Esophagus muscularis mucosa (tissue), 4 donors: ENCODE measurements at regions not wholly inside any gene's neighbourhood (a gene's known extent, or its start where the extent isn't known, plus 50 kb on each side); places are given as distances from the start of the nearest gene placed in this dataset.

Experiments
- DNase-seq: peaks from one replicate; pipeline ENCODE4 v3.0.0-alpha.2; 2017; ENCODE audit errors: extremely low spot score
- H3K27ac ChIP-seq, 4 donors: fragments of 200-600 bp; sonication (generic); replicated peaks in 1 of 4; 1 replicate in 3 of 4; 2 replicates in 1 of 4; pipeline ENCODE4 v1.5.1; 2016 to 2019; ENCODE audit warnings: mild to moderate bottlenecking in 1 of 4
- H3K27me3 ChIP-seq, 4 donors: fragments of 200-600 bp; sonication (generic); one replicate each; pipeline versions ENCODE4 v1.5.1 to v1.6.0; 2016 to 2019
- H3K36me3 ChIP-seq, 4 donors: fragments of 200-600 bp; sonication (generic); one replicate each; pipeline ENCODE4 v1.5.1; 2016 to 2019
- H3K4me1 ChIP-seq, 4 donors: fragments of 200-600 bp; sonication (generic); one replicate each; pipeline ENCODE4 v1.5.1; 2016 to 2019
- H3K4me3 ChIP-seq, 4 donors: fragments of 200-600 bp; sonication (generic); 1 replicate in 2 of 4; 2 replicates in 2 of 4; pipeline ENCODE4 v1.5.1; 2016 to 2019; ENCODE audit warnings: mild to moderate bottlenecking in 4 of 4, moderate library complexity in 1 of 4
- H3K9me3 ChIP-seq, 4 donors: fragments of 200-600 bp; sonication (generic); 1 replicate in 3 of 4; 2 replicates in 1 of 4; pipeline ENCODE4 v1.5.1; 2016 to 2019
- EP300 ChIP-seq: sonication (generic); formaldehyde crosslinking; IDR thresholded peaks from one replicate; pipeline ENCODE4 v1.6.1; 2017; ENCODE audit warnings: antibody characterized with exemption
- POLR2A ChIP-seq: fragments of 450-650 bp; IDR thresholded peaks from one replicate; pipeline ENCODE4 v1.6.1; 2017; ENCODE audit warnings: antibody characterized with exemption, moderate library complexity, mild to moderate bottlenecking, low read depth
- POLR2AphosphoS5 ChIP-seq, 2 donors: sonication (generic); formaldehyde crosslinking; IDR thresholded peaks; one replicate each; pipeline ENCODE4 v1.6.1; 2017; ENCODE audit warnings: antibody characterized with exemption in 2 of 2
- WGBS: methylation state at CpG from one replicate; pipeline ENCODE4 v1.1.5; 2018; 5-methylcytosine and 5-hydroxymethylcytosine counted together
- intact Hi-C: fragments of 100-400 bp; cut with DNase I; formaldehyde crosslinking; loops from one replicate; pipeline ENCODE4 v1.15.1; 2023
- TF ChIP-seq, protein P1 (sequence below), 3 experiments: fragments of 200-600 bp in 2 of 3; fragments of 450-650 bp in 1 of 3; sonication (generic) in 2 of 3; IDR thresholded peaks; one replicate each; pipeline ENCODE4 v1.5.1; 2017 to 2019; ENCODE audit warnings: antibody characterized with exemption in 3 of 3, mild to moderate bottlenecking in 2 of 3, moderate library complexity in 1 of 3

GRCh38 chr10:6716516-6716915 is 136.4 kb upstream of the PRKCQ start:
- TF ChIP-seq POLR2A, result no peak
- TF ChIP-seq EP300, result no peak
- TF ChIP-seq POLR2AphosphoS5 (IDR thresholded peaks at IDR 0.05), result no peak
- TF ChIP-seq, protein P1, sequence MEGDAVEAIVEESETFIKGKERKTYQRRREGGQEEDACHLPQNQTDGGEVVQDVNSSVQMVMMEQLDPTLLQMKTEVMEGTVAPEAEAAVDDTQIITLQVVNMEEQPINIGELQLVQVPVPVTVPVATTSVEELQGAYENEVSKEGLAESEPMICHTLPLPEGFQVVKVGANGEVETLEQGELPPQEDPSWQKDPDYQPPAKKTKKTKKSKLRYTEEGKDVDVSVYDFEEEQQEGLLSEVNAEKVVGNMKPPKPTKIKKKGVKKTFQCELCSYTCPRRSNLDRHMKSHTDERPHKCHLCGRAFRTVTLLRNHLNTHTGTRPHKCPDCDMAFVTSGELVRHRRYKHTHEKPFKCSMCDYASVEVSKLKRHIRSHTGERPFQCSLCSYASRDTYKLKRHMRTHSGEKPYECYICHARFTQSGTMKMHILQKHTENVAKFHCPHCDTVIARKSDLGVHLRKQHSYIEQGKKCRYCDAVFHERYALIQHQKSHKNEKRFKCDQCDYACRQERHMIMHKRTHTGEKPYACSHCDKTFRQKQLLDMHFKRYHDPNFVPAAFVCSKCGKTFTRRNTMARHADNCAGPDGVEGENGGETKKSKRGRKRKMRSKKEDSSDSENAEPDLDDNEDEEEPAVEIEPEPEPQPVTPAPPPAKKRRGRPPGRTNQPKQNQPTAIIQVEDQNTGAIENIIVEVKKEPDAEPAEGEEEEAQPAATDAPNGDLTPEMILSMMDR (IDR thresholded peaks at IDR 0.05), result no peak
- Histone ChIP-seq H3K4me1 (peaks cover 0 to 5% (median 4%) of the 10 kb centered on the region in 4 donors), H3K4me3 (no peak overlapping the region), H3K27ac (no peak overlapping the region), H3K36me3 (no peaks in the 10 kb centered on the region), H3K9me3 (no peaks in the 10 kb centered on the region), H3K27me3 (peaks cover 0 to 34% (median 2%) of the 10 kb centered on the region in 4 donors)
- no peak for DNase-seq
- WGBS, result 47% methylated on average over 1 of the region's 1 CpG
- intact Hi-C loops, result no loop called here

GRCh38 chr10:6713716-6714115 is 133.6 kb upstream of the PRKCQ start:
- H3K4me1 ChIP-seq, result no peaks in the 10 kb centered on the region
- H3K4me3 ChIP-seq, result no peak overlapping the region
- intact Hi-C loops, result no loop called here
- peaks cover 0 to 25% (median 2%) of the 10 kb centered on the region in 4 donors for H3K27me3 ChIP-seq
- WGBS, result 50% methylated on average over 7 of the region's 7 CpGs
- H3K9me3 ChIP-seq, result no peaks in the 10 kb centered on the region
- H3K27ac ChIP-seq, result no peak overlapping the region
- TF ChIP-seq EP300 (no peak), POLR2AphosphoS5 (IDR thresholded peaks at IDR 0.05) (no peak), POLR2A (no peak)
- TF ChIP-seq, protein P1 (IDR thresholded peaks at IDR 0.05), result no peak
- no peaks in the 10 kb centered on the region for H3K36me3 ChIP-seq
- no peak for DNase-seq

- intact Hi-C loops, result no loop called here
- 69% methylated on average over 6 of the region's 6 CpGs for WGBS
Observed at GRCh38 chr10:6713120-6713519, 133.0 kb upstream of the PRKCQ start.

GRCh38 chr10:6711881-6712280 is 131.8 kb upstream of the PRKCQ start:
- Histone ChIP-seq H3K36me3 (no peaks in the 10 kb centered on the region), H3K27me3 (peaks cover 0 to 25% (median under 1%) of the 10 kb centered on the region in 4 donors), H3K27ac (no peak overlapping the region), H3K9me3 (no peaks in the 10 kb centered on the region), H3K4me1 (no peaks in the 10 kb centered on the region), H3K4me3 (no peak overlapping the region)
- 52% methylated on average over 17 of the region's 17 CpGs for WGBS
- intact Hi-C loops, result no loop called here
- TF ChIP-seq EP300 (no peak), POLR2AphosphoS5 (IDR thresholded peaks at IDR 0.05) (no peak), POLR2A (no peak)
- TF ChIP-seq, protein P1 (IDR thresholded peaks at IDR 0.05), result no peak
- no peak for DNase-seq

More at GRCh38 chr10:6713120-6713519, 133.0 kb upstream of the PRKCQ start:
- Histone ChIP-seq H3K27me3 (peaks cover 0 to 25% (median 2%) of the 10 kb centered on the region in 4 donors), H3K4me1 (no peaks in the 10 kb centered on the region), H3K9me3 (no peaks in the 10 kb centered on the region), H3K4me3 (no peak overlapping the region), H3K36me3 (no peaks in the 10 kb centered on the region), H3K27ac (no peak overlapping the region)
- DNase-seq, result no peak
- TF ChIP-seq POLR2AphosphoS5 (IDR thresholded peaks at IDR 0.05) (no peak), POLR2A (no peak), EP300 (no peak)
- TF ChIP-seq, protein P1 (IDR thresholded peaks at IDR 0.05), result no peak

- no peak for DNase-seq
- H3K9me3 ChIP-seq, result no peaks in the 10 kb centered on the region
- 69% methylated on average over 6 of the region's 6 CpGs for WGBS
- no peak overlapping the region for H3K4me3 ChIP-seq
- no peaks in the 10 kb centered on the region for H3K36me3 ChIP-seq
- intact Hi-C loops, result no loop called here
- peaks cover 0 to 25% (median 0%) of the 10 kb centered on the region in 4 donors for H3K27me3 ChIP-seq
- no peak overlapping the region for H3K27ac ChIP-seq
- H3K4me1 ChIP-seq, result no peaks in the 10 kb centered on the region
- TF ChIP-seq EP300 (no peak), POLR2AphosphoS5 (IDR thresholded peaks at IDR 0.05) (no peak), POLR2A (no peak)
- TF ChIP-seq, protein P1 (IDR thresholded peaks at IDR 0.05), result no peak
Observed at GRCh38 chr10:6711408-6711841, 131.3 kb upstream of the PRKCQ start.
